Ureter (tissue), 1 donor: ENCODE measurements at regions not wholly inside any gene's neighbourhood (a gene's known extent, or its start where the extent isn't known, plus 50 kb on each side); places are given as distances from the start of the nearest gene placed in this dataset.
A peak's percentile ranks its signal among the peaks of the same experiment; 100 is the strongest.

Experiments
- DNase-seq: peaks from one replicate; pipeline ENCODE4 v3.0.0-alpha.2; 2020; ENCODE audit warnings: low spot score
- donor health status: DM: yes; HTN: yes; CAD: no.

GRCh38 chr11:95549301-95549700 is 240.3 kb downstream of the FAM76B start:
- no peak for DNase-seq

DNA sequence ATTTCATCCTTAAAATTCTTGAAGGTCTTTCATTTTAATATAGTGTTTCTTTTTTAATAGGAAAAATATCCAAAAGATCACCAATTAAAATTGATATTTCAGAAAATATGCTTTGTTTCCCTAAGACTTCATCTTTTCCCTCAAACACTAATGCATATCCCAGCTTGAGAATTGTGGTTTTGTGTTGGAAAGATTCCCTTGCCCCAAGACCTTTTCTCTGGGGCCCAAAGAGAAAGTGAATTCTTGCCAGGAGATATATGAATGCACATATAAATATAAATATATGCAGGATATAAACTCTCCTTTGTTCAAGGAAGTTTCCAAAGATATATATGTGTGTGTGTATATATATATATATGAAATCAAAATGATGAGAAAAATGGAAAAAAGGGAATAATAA is 241.2 kb downstream of the FAM76B start:
- DNase-seq = no peak

DNA sequence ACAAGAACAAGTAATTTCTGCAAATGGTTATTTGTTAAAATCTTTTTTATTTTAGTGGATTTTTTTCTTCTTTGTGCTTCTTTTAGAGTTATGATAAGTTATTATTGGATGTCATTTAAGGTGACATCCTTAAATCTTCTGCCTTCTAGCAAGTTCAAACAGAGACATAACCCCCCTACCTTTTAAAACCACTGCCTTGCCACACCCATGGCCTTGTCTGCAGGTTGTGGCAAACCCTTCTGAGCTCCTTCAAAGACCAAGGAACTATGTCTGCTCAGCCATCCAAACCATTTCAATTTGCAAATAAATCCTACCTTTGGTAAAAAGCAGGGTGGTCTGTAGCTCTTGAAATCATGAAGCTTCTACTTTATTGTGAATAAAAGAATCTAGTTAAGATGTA is 241.6 kb downstream of the FAM76B start:
- no peak for DNase-seq

GRCh38 chr11:95547186-95547585 is 242.4 kb downstream of the FAM76B start:
- DNase-seq = no peak

DNA sequence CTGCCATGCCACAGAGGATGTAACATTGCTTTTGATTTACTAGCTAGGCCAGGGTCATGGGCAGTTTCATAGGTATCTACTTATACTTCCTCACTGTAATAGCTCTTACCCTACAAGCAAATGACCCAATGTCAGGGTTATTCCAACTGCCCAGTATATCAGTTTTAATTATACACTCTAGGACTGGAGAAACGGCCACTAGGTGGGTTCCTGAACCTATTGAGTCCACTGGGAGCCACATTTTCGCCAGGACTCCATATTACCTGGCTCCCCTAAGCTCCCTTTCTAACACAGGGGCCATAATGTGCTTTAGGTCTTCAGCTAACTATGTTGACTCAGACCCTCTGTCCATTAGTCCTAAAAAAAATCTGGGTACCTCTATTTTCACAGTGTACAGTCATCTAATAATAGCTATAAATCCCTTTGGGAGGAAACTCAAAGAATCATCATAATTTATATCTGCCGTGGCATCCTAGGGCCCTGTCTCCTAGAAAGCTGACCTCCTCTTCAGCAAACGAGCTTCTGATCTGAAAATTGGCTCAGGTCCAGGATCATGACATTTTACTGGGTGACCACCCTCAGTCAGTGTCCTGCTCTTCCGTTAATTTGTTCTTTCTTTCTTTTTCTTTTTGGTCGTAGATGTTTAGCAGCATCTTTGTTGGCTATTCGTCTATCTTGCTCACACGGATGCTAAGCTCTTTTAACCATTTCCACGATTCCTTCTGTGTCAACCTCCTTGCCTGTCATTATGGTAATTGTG is 244.3 kb downstream of the FAM76B start:
- no peak for DNase-seq

GRCh38 chr11:95544095-95544856 is 245.3 kb downstream of the FAM76B start:
- DNase-seq = no peak

- DNase-seq = no peak
These were observed 246.6 kb downstream of the FAM76B start for GRCh38 chr11:95542868-95543551.

DNA sequence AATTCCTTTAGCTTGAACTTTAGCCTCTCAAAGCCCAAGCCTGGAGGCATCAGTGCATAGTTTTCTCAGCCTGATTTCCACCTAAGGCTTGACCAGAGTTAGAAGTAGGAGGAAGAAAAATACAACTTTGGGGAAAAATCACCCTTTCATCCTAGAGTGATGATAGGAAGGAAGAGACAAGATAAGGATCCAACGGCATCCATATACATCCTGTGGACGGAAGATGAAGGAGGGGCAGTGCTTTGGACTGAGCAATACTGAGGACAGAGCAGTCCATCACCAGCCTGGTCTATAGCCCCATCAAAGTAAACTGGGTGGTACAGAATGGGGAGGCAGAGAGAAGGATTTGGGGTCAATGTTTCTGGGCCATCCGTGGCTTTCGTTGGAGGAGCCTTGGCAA is 247.9 kb downstream of the FAM76B start:
- DNase-seq = no peak

- DNase-seq = no peak
These were observed 253.4 kb downstream of the FAM76B start for GRCh38 chr11:95536047-95536690.

GRCh38 chr11:95534809-95535208 is 254.8 kb downstream of the FAM76B start:
- DNase-seq = no peak

GRCh38 chr11:95534226-95534625 is 255.4 kb downstream of the FAM76B start:
- no peak for DNase-seq

GRCh38 chr11:95531116-95531515 is 258.5 kb downstream of the FAM76B start:
- DNase-seq = no peak

DNA sequence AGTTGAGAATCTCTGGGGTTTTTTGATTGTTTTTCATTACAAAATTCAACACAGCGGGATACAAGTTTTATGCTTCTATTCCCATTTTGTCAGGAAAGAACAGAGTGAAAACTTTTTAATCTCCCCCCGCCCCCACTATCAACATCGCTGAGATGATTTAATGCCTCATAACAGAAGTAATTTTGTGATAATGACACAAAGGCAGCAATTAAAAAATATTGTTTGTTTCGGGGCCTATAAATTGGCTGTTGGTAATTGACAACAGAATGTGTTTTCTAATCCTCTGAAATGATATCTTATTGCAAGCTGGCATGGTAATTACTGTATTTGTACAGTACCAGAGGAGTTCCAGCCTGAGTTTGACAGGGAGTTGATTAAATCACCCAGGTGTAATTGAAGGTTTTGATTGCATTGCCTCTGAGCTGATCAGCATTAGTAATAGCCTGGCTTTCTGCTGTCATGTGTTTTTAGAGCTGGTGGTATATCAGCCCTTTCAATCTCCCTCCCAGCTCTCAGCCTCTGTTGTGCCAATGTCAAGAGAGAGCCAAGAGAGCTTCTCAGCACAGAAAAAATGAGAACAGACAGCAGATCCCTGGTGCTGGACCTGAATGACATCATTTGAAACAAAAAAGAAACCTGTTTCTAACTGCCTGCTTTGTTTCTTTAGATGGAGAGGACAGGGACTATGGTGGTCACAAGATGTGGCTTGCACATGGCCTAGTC is 265.1 kb downstream of the FAM76B start:
- no peak for DNase-seq

DNA sequence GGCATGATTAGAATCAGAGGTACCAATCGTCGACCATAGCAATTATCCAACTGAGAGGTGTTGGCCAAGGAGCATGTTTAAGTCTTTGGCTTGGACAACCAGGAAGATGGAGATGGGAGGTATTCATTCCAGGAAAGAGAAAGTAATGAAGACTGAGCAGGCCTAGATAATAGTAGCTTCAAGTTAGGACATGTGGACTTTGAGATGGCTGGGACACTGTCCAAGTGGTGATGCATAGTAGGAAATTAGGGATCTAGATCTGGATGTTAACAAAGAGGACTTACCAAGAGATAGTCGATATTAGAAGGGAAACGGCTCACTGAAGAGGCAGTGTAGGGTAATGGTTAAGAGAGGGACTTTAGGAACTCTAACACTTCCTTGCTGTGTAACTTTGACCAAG is 266.7 kb downstream of the FAM76B start:
- no peak for DNase-seq

DNA sequence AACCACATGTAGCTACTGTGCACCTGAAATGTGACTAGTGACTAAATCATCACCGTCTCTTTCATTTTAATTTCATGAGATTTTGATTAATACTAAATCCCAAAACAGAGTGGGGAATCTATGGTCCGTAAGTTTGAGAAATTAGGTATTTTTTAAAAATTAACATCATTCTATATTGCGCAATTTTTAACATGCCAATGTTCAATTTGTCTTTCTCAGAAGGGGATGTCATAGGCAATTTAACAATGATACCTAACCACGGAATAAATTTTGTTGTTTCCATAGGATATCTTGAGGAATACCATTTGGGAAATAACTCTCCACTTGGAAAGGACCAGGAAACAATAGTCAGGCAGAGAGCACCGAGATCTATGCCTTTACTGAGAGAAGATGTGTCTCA is 267.7 kb downstream of the FAM76B start:
- DNase-seq = no peak

DNA sequence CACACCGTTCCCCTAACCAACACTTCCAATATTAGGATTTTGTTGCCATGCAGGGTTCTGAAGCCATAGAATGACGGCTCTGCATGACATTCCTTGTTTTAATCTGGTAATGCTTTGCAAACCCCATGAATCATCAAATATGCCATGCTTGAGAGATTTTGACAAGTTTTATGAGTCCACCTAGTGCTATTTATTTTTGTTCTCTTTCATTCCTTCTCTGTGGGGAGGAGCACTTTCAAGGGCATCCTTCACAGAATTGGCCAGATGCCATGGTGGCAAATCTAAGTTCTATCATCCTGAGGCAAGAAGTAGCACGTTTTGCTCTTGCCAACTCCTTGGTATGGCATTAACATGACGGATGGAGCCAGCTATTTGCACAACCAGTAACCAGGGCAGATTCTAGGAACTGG is 268.4 kb downstream of the FAM76B start:
- DNase-seq = peak; percentile 72

- DNase-seq = no peak
These were observed 269.0 kb downstream of the FAM76B start for GRCh38 chr11:95520369-95521132.

- DNase-seq = no peak
These were observed 269.7 kb downstream of the FAM76B start for GRCh38 chr11:95519912-95520311.

DNA sequence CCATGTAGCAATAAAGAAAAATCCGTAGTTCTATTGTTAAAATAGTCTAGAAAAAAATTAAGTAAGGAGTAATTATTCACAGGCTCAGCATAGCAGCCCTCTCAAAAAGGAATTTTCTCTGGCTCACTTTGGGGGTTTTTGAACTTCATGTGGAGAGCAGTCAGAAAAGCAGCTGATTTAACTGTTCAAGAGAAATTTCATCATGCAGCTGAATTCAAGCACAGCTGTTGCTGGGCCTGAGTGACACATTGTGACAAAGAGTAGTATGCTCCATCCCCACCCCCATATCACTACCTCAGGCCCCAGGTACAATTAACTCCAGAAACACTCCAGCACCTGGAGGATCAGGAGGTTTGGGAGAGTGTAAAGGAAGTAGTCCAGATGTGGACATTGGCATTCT is 272.1 kb downstream of the FAM76B start:
- DNase-seq = no peak

DNA sequence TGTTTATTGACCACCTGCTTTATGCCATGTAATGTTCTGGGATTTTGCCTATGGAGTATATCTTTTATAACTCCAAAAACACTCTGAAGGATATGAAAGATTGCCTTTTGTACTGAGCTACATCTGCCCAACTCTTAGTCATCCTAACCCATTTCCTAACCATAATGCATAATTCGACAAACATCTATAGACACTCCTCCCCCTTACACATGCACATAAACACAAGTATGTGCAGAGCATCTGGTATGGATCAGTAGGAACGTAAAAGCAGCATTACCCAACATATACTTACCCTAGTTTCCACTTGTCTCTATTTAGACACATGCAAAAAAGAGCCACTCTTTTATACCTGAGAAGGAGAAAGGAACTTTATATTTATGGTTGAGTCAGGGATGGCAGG is 272.8 kb downstream of the FAM76B start:
- no peak for DNase-seq

DNA sequence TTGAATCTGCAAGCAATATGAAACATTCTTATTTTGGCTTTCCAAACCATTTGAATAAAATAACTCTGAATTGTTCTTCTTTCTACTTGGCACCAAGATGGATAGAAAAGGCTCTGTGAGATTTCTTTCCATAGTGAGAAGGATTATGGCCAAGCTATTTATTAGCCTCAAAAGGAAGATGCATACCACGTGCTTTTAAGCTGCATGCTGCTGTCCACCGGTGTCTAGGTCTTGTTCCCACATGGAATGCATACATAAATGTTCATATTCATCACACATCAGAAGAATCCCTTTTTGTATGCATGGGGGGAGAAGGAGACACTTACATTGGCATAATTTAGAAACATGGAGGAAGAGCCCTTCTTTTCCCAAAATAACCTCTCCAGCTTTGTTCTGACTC is 273.4 kb downstream of the FAM76B start:
- DNase-seq = no peak
